Mucosa of stomach (tissue), 1 donor: ENCODE measurements at regions not wholly inside any gene's neighbourhood (a gene's known extent, or its start where the extent isn't known, plus 50 kb on each side); places are given as distances from the start of the nearest gene placed in this dataset.

Source experiments
- H3K27me3 ChIP-seq: one replicate; pipeline ENCODE4 v1.7.0; 2013; ENCODE audit warnings: mild to moderate bottlenecking, low read length; ENCODE audit not compliant: control insufficient read depth, insufficient read depth
- H3K36me3 ChIP-seq: one replicate; pipeline ENCODE4 v1.7.0; 2013; ENCODE audit warnings: low read length; ENCODE audit not compliant: control insufficient read depth, insufficient read depth
- H3K4me1 ChIP-seq: one replicate; pipeline ENCODE4 v1.7.0; 2013; ENCODE audit warnings: mild to moderate bottlenecking, low read length; ENCODE audit not compliant: control insufficient read depth, insufficient read depth
- H3K4me3 ChIP-seq: one replicate; pipeline ENCODE4 v1.7.0; 2013; ENCODE audit warnings: low read length
- H3K9ac ChIP-seq: one replicate; pipeline ENCODE4 v1.7.0; 2013; ENCODE audit warnings: mild to moderate bottlenecking, low read length, moderate library complexity
- H3K9me3 ChIP-seq: one replicate; pipeline ENCODE4 v1.7.0; 2013; ENCODE audit warnings: mild to moderate bottlenecking, low read length, moderate library complexity; ENCODE audit not compliant: control insufficient read depth
- donor health status: Pancreatic carcinoma.

DNA sequence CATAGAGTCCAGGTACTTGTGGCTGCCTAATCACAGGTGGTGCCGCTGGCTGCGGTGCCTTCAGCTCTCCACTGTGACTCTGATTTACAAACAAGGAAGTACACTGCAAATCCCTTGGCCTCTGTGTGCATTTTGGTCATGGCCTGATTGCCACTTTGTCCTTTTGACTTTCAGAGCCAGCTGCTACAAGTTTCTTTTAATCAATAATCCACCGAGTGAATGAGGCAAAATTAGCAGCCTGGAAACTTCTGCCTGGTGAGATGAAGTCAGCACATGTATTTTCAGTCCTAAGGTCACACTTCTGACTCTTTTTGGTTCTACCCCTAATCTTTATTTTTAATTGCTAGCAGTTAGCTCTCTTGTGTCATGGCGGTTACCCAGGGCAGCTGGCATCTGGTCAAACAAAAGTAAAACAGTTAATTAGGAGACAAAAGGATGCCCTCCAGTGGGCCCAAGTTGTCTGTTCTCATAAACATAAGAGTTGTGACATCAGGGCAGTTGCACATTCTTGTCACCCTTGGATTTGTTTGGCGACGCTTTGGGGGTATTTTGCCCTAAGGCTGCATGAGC lies 62.3 kb upstream of the LNX1 start:
- no peak overlapping the region for H3K4me3 ChIP-seq
- H3K9ac ChIP-seq: peak overlapping the region; percentile 4
- H3K4me1 ChIP-seq: peaks cover 54% of the 10 kb centered on the region

DNA sequence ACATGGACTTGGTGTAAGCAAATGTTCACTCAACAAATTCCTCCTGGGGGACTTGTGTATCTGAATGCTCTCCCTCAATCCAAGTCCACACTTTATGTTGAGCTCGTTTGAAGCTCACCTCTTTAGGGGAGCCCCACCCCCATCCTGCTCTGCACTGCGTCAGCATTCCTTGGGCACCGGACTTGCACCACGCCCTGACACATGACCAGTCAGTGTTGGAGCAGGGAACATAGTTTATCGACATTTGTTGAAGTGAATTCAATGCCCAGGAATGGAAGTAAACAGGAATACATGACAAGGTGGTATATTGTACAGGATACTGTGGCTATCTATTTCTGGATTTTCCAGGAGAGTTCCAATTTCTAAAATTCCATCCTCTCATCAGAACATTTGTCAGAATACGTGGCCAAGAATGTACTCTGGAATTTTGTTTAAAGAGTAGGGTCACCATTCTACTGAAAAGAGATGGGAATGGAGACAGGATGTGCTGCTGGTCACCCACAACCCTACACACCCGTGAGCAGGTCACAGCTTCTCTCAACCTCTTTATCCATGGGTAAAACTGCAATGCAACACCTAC lies 60.0 kb upstream of the LNX1 start:
- no peaks in the 10 kb centered on the region for H3K27me3 ChIP-seq
- no peak overlapping the region for H3K9ac ChIP-seq
- H3K4me1 ChIP-seq: peaks cover 66% of the 10 kb centered on the region
- no peaks in the 10 kb centered on the region for H3K9me3 ChIP-seq
- H3K4me3 ChIP-seq: no peak overlapping the region
- no peaks in the 10 kb centered on the region for H3K36me3 ChIP-seq

More for the DNA sequence above, 62.3 kb upstream of the LNX1 start:
- no peaks in the 10 kb centered on the region for H3K9me3 ChIP-seq
- H3K36me3 ChIP-seq: no peaks in the 10 kb centered on the region
- no peaks in the 10 kb centered on the region for H3K27me3 ChIP-seq

DNA sequence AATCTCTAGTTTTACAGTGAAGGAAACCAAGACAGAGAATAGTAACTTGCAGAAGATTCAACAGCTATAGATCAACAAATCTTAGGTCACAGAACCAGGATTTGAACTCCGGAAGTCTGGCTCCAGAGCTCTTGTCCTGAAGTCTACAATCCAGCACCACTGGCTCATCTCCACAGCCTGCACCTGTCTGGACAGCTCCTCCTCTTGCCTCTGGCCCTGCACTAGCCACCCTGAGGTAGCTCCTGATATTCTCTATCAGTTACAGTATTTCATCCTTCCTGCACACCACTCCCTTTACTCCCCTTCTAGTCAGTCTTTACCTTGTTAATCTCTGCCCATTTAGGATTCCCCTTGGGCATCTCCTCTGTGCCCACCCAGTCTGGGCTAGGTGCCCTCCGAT lies 58.1 kb upstream of the LNX1 start:
- H3K4me3 ChIP-seq: no peak overlapping the region
- H3K9me3 ChIP-seq: no peaks in the 10 kb centered on the region
- H3K9ac ChIP-seq: no peak overlapping the region
- no peaks in the 10 kb centered on the region for H3K27me3 ChIP-seq
- no peaks in the 10 kb centered on the region for H3K36me3 ChIP-seq
- H3K4me1 ChIP-seq: peaks cover 79% of the 10 kb centered on the region

DNA sequence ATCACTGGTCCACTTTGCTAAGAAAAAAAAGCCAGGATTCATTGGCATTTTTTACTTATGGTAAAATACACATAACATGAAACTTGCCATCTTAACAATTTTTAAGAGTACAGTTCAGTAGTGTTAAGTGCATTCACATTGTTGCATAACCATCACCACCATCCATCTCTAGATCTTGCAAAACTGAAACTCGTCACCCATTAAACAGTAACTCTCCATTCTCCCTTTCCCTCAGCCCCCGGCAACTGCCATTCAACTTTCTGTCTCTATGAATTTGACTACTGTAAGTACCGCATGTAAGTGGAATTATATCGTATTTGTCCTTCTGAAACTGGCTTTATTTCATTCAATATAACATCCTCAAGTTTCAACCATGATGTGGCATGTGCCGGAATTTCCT lies 56.3 kb upstream of the LNX1 start:
- H3K27me3 ChIP-seq: no peaks in the 10 kb centered on the region
- H3K4me3 ChIP-seq: no peak overlapping the region
- H3K36me3 ChIP-seq: no peaks in the 10 kb centered on the region
- H3K9ac ChIP-seq: no peak overlapping the region
- H3K9me3 ChIP-seq: no peaks in the 10 kb centered on the region
- peaks cover 75% of the 10 kb centered on the region for H3K4me1 ChIP-seq

DNA sequence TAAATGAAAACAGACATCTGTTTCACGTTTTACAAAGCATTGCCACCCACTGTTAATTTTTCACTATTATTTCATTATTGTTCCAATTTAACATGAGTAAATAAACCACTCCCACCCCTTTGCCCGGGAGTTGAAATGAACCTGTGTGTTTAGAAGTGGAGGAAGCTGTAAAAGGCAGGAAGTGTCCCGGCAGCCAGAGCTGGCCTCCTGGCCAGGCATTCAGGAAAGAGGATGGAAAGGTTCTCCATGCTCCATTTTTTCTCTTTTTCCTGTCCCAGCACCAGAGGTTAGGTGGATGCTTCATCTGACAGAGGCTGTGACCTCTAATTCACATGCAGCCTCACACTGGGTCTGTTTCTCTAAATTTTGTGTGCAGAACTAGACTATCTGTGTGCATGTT lies 55.5 kb upstream of the LNX1 start:
- no peaks in the 10 kb centered on the region for H3K27me3 ChIP-seq
- H3K9me3 ChIP-seq: no peaks in the 10 kb centered on the region
- H3K9ac ChIP-seq: no peak overlapping the region
- H3K4me1 ChIP-seq: peaks cover 67% of the 10 kb centered on the region
- H3K36me3 ChIP-seq: no peaks in the 10 kb centered on the region
- no peak overlapping the region for H3K4me3 ChIP-seq

DNA sequence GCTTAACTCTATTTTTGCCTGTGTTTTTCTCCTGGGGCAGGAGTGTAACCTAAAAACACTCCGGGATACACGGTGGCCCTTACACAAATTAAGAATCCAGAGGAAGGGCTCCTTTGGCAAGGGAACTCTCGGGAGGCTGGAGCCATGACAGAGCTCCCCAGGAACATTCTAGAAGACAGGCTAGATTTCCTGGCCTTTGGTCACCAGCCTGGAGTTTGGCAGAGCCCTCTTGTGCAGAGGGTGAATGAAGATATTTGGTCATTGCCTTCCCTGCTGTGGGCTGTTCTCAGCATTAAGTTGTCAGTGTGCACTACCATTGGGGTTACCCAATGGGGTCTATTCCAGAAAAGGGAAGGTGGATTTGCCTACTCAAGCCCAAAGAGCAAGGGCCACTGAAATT lies 53.8 kb upstream of the LNX1 start:
- H3K9me3 ChIP-seq: no peaks in the 10 kb centered on the region
- peaks cover 52% of the 10 kb centered on the region for H3K4me1 ChIP-seq
- H3K36me3 ChIP-seq: no peaks in the 10 kb centered on the region
- no peaks in the 10 kb centered on the region for H3K27me3 ChIP-seq
- no peak overlapping the region for H3K4me3 ChIP-seq
- H3K9ac ChIP-seq: peak overlapping the region; percentile 46

DNA sequence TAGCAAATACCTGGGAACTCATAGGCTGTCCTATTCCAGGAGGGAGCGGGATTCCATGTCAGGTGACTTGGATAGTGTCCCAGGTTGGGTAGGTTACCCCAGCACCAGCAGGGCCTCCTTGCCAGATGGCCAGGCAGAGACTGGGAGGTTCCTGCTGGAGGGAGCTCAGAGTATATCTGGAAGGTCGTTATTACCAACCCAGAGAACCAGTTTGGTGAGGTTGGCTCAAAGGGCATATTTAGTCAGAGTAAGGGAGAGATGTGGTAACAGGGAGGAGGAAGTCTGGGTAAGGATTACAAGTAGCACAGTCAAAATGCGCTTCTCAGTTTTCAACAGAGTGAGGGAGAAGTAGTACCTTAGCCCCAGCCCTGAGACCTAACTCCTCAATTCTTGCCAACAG lies 53.3 kb upstream of the LNX1 start:
- no peaks in the 10 kb centered on the region for H3K36me3 ChIP-seq
- H3K27me3 ChIP-seq: no peaks in the 10 kb centered on the region
- no peaks in the 10 kb centered on the region for H3K9me3 ChIP-seq
- no peak overlapping the region for H3K4me3 ChIP-seq
- H3K9ac ChIP-seq: peak overlapping the region; percentile 46
- peaks cover 47% of the 10 kb centered on the region for H3K4me1 ChIP-seq
